Neural cell (in vitro differentiated cells): ENCODE measurements at regions not wholly inside any gene's neighbourhood (a gene's known extent, or its start where the extent isn't known, plus 50 kb on each side); places are given as distances from the start of the nearest gene placed in this dataset.

Source experiments
- H2AFZ ChIP-seq: fragments of 200-600, 300-800 bp; sonication (generic), shearing (Covaris generic); 2 replicates; pipeline ENCODE4 v1.6.0; 2014; ENCODE audit warnings: low read depth, mild to moderate bottlenecking, antibody characterized with exemption, low read length, moderate library complexity
- H3F3A ChIP-seq: fragments of 200-600 bp; shearing (Covaris generic); 2 replicates; pipeline ENCODE4 v1.6.1; 2016; ENCODE audit warnings: mild to moderate bottlenecking, moderate library complexity, mixed read lengths, antibody characterized with exemption, low read length; ENCODE audit not compliant: insufficient read depth, poor library complexity, severe bottlenecking
- H3K27ac ChIP-seq: fragments of 200-600, 300-800 bp; sonication (generic), shearing (Covaris generic); 2 replicates; pipeline ENCODE4 v1.5.1; 2014; ENCODE audit warnings: mild to moderate bottlenecking, low read length, moderate library complexity
- H3K27me3 ChIP-seq: fragments of 300-800, 200-600 bp; sonication (generic), shearing (Covaris generic); 2 replicates; pipeline ENCODE4 v1.6.0; 2014; ENCODE audit warnings: mild to moderate bottlenecking, low read depth, low read length, moderate library complexity; ENCODE audit not compliant: insufficient read depth
- H3K36me3 ChIP-seq: fragments of 300-800, 200-600 bp; sonication (generic), shearing (Covaris generic); 2 replicates; pipeline ENCODE4 v1.5.1; 2014; ENCODE audit warnings: mild to moderate bottlenecking, antibody characterized with exemption, low read length, moderate library complexity; ENCODE audit not compliant: insufficient read depth
- H3K4me2 ChIP-seq: fragments of 300-800, 200-600 bp; sonication (generic), shearing (Covaris generic); 2 replicates; pipeline ENCODE4 v1.6.0; 2014; ENCODE audit warnings: mild to moderate bottlenecking, low read length
- H3K4me3 ChIP-seq: fragments of 300-800, 200-600 bp; sonication (generic), shearing (Covaris generic); 2 replicates; pipeline ENCODE4 v1.5.1; 2014; ENCODE audit warnings: mild to moderate bottlenecking, low read length, moderate library complexity
- H3K79me2 ChIP-seq: fragments of 200-600 bp; shearing (Covaris generic); replicated peaks from 2 replicates; pipeline ENCODE4 v1.6.0; 2014; ENCODE audit warnings: mild to moderate bottlenecking, low read length, moderate library complexity; ENCODE audit not compliant: insufficient read depth
- H3K9ac ChIP-seq: fragments of 300-800, 200-600 bp; sonication (generic), shearing (Covaris generic); 2 replicates; pipeline ENCODE4 v1.6.1; 2016; ENCODE audit warnings: mild to moderate bottlenecking, low read length, mixed read lengths
- H3K9me2 ChIP-seq: fragments of 200-600 bp; shearing (Covaris generic); 2 replicates; pipeline ENCODE4 v1.6.1; 2016; ENCODE audit warnings: mild to moderate bottlenecking, low read length, mixed read lengths; ENCODE audit not compliant: insufficient read depth
- H3K9me3 ChIP-seq: fragments of 200-600, 300-800 bp; sonication (generic), shearing (Covaris generic); 2 replicates; pipeline ENCODE4 v1.6.1; 2016; ENCODE audit warnings: mild to moderate bottlenecking, mixed run types, low read length, moderate library complexity, mixed read lengths
- H4K20me1 ChIP-seq: fragments of 200-600 bp; shearing (Covaris generic); 2 replicates; pipeline ENCODE4 v1.6.1; 2016; ENCODE audit warnings: mild to moderate bottlenecking, mixed run types; ENCODE audit not compliant: insufficient read depth
- EP300 ChIP-seq: fragments of 450-650 bp; conservative IDR thresholded peaks from 2 replicates; pipeline ENCODE4 v1.6.1; 2014; ENCODE audit warnings: antibody characterized with exemption, mild to moderate bottlenecking, moderate library complexity; ENCODE audit not compliant: poor library complexity, severe bottlenecking
- EZH2 ChIP-seq: fragments of 200-600, 300-800 bp; shearing (Covaris generic), sonication (generic); IDR thresholded peaks from 2 replicates; pipeline ENCODE4 v1.6.1; 2014; ENCODE audit warnings: antibody characterized with exemption, low read length, borderline replicate concordance, mild to moderate bottlenecking; ENCODE audit not compliant: insufficient read depth, poor library complexity, severe bottlenecking
- MXI1 ChIP-seq: fragments of 450-650 bp; conservative IDR thresholded peaks from 2 replicates; pipeline ENCODE4 v1.6.1; 2014; ENCODE audit warnings: antibody characterized with exemption, mild to moderate bottlenecking; ENCODE audit not compliant: poor library complexity, severe bottlenecking
- POLR2AphosphoS5 ChIP-seq: IDR thresholded peaks from 2 replicates; pipeline ENCODE4 v1.6.1; 2012
- RAD21 ChIP-seq: fragments of 450-650 bp; conservative IDR thresholded peaks from 2 replicates; pipeline ENCODE4 v1.6.1; 2014; ENCODE audit warnings: antibody characterized with exemption, mild to moderate bottlenecking, moderate library complexity
- SMC3 ChIP-seq: fragments of 450-650 bp; conservative IDR thresholded peaks from 2 replicates; pipeline ENCODE4 v1.6.1; 2014; ENCODE audit warnings: antibody characterized with exemption, mild to moderate bottlenecking, moderate library complexity; ENCODE audit not compliant: poor library complexity
- TAF1 ChIP-seq: IDR thresholded peaks from 2 replicates; pipeline ENCODE4 v1.6.1; 2012; ENCODE audit warnings: low read depth
- TF ChIP-seq, protein P1 (sequence below): IDR thresholded peaks from 2 replicates; pipeline ENCODE4 v1.6.1; 2012; ENCODE audit warnings: borderline replicate concordance
- TF ChIP-seq, protein P2 (sequence below): fragments of 450-650 bp; IDR thresholded peaks from 2 replicates; pipeline ENCODE4 v1.5.1; 2014; ENCODE audit warnings: antibody characterized with exemption, mild to moderate bottlenecking, moderate library complexity; ENCODE audit not compliant: poor library complexity, severe bottlenecking

DNA sequence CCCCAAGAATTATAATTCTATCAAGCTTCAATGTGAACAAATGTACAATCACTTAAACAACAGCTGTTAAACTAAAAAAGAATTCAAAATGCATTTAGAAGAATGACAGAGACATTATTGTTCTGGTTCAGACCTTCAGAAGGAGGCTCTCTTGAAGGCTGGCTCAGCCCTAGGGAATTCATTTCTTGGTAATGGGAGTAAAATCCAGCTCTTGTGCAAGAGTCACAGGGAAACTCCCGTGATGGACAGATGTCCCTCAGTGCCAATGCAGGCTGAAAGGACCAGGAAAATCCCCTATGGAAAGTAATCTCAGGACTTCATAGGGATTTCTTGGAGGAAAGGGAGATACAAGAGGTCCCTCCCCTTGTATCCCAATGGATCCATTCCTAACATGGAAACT, 149.9 kb upstream of the STT3B start:
- Histone ChIP-seq H3K9ac (no peak overlapping the region), H3K27ac (no peak overlapping the region), H3K9me3 (no peaks in the 10 kb centered on the region), H3K27me3 (no peaks in the 10 kb centered on the region), H3K4me2 (no peak overlapping the region), H2AFZ (no peak overlapping the region), H3F3A (no peaks in the 10 kb centered on the region), H3K36me3 (no peaks in the 10 kb centered on the region), H4K20me1 (no peaks in the 10 kb centered on the region), H3K4me3 (no peak overlapping the region), H3K79me2 (no peaks in the 10 kb centered on the region), H3K9me2 (no peaks in the 10 kb centered on the region)
- TF ChIP-seq POLR2AphosphoS5 (no peak), MXI1 (no peak), RAD21 (no peak), TAF1 (no peak), EZH2 (no peak)
- TF ChIP-seq, protein P1, sequence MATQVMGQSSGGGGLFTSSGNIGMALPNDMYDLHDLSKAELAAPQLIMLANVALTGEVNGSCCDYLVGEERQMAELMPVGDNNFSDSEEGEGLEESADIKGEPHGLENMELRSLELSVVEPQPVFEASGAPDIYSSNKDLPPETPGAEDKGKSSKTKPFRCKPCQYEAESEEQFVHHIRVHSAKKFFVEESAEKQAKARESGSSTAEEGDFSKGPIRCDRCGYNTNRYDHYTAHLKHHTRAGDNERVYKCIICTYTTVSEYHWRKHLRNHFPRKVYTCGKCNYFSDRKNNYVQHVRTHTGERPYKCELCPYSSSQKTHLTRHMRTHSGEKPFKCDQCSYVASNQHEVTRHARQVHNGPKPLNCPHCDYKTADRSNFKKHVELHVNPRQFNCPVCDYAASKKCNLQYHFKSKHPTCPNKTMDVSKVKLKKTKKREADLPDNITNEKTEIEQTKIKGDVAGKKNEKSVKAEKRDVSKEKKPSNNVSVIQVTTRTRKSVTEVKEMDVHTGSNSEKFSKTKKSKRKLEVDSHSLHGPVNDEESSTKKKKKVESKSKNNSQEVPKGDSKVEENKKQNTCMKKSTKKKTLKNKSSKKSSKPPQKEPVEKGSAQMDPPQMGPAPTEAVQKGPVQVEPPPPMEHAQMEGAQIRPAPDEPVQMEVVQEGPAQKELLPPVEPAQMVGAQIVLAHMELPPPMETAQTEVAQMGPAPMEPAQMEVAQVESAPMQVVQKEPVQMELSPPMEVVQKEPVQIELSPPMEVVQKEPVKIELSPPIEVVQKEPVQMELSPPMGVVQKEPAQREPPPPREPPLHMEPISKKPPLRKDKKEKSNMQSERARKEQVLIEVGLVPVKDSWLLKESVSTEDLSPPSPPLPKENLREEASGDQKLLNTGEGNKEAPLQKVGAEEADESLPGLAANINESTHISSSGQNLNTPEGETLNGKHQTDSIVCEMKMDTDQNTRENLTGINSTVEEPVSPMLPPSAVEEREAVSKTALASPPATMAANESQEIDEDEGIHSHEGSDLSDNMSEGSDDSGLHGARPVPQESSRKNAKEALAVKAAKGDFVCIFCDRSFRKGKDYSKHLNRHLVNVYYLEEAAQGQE: no peak

DNA sequence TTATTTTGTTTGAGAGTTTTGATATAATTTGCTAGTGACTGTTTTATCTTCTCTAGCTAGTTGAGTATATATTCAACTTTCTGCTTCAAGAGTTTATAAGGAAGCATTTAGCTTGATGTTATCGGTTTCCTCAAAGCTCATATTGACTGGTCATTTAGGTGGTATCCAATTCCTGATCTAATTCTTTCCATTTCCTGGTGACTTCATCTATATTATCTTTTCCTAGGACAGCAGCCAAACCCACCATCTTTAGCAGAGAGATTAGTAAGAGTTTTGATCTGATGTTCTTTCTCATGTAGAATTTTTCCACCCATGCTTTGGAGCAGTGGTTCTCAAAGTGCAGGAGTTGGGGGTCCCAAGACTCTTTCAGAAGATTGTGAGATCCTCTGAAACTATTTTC, 148.6 kb upstream of the STT3B start:
- no peak overlapping the region for H2AFZ ChIP-seq
- no peaks in the 10 kb centered on the region for H3K9me3 ChIP-seq
- no peaks in the 10 kb centered on the region for H3F3A ChIP-seq
- H3K79me2 ChIP-seq: no peaks in the 10 kb centered on the region
- no peak overlapping the region for H3K4me3 ChIP-seq
- H3K9me2 ChIP-seq: no peaks in the 10 kb centered on the region
- no peak overlapping the region for H3K4me2 ChIP-seq
- no peak overlapping the region for H3K27ac ChIP-seq
- H3K36me3 ChIP-seq: no peaks in the 10 kb centered on the region
- no peak for TF ChIP-seq TAF1
- TF ChIP-seq SMC3: no peak
- TF ChIP-seq, protein P2, sequence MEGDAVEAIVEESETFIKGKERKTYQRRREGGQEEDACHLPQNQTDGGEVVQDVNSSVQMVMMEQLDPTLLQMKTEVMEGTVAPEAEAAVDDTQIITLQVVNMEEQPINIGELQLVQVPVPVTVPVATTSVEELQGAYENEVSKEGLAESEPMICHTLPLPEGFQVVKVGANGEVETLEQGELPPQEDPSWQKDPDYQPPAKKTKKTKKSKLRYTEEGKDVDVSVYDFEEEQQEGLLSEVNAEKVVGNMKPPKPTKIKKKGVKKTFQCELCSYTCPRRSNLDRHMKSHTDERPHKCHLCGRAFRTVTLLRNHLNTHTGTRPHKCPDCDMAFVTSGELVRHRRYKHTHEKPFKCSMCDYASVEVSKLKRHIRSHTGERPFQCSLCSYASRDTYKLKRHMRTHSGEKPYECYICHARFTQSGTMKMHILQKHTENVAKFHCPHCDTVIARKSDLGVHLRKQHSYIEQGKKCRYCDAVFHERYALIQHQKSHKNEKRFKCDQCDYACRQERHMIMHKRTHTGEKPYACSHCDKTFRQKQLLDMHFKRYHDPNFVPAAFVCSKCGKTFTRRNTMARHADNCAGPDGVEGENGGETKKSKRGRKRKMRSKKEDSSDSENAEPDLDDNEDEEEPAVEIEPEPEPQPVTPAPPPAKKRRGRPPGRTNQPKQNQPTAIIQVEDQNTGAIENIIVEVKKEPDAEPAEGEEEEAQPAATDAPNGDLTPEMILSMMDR: no peak
- TF ChIP-seq MXI1: no peak
- TF ChIP-seq, protein P1: no peak
- TF ChIP-seq POLR2AphosphoS5: no peak
- no peak for TF ChIP-seq EP300
- no peak for TF ChIP-seq EZH2
- no peak for TF ChIP-seq RAD21
- H3K9ac ChIP-seq: no peak overlapping the region
- H3K27me3 ChIP-seq: no peaks in the 10 kb centered on the region
- no peaks in the 10 kb centered on the region for H4K20me1 ChIP-seq
